ENCODE measurements at regions not wholly inside any gene's neighbourhood (a gene's known extent, or its start where the extent isn't known, plus 50 kb on each side); places are given as distances from the start of the nearest gene placed in this dataset.

GRCh38 chr12:25752710-25753309 is 199.7 kb upstream of the LMNTD1 start:
- no peak for TF ChIP-seq TCF12 (IDR thresholded peaks at IDR 0.05; ENCODE audit: low read depth)
- TF ChIP-seq ZBTB7A (IDR thresholded peaks at IDR 0.05; ENCODE audit: low read depth) = no peak
- TF ChIP-seq YY1 (IDR thresholded peaks at IDR 0.05; ENCODE audit: low read depth) = no peak
- TF ChIP-seq EP300 (IDR thresholded peaks at IDR 0.05; ENCODE audit: borderline replicate concordance) = no peak
- TF ChIP-seq CREB1 (IDR thresholded peaks at IDR 0.05; ENCODE audit: low read depth) = no peak
- TF ChIP-seq TAF1 (IDR thresholded peaks at IDR 0.05; ENCODE audit: low read depth) = no peak
- no peak for TF ChIP-seq RAD21 (IDR thresholded peaks at IDR 0.05; ENCODE audit: low read depth)
- no peak for TF ChIP-seq MAX (IDR thresholded peaks at IDR 0.05)
- TF ChIP-seq USF1 (IDR thresholded peaks at IDR 0.05) = no peak
- no peak for TF ChIP-seq FOXM1 (IDR thresholded peaks at IDR 0.05; ENCODE audit: borderline replicate concordance, low read depth)
- TF ChIP-seq REST (IDR thresholded peaks at IDR 0.05; ENCODE audit: low read depth) = no peak
- no peak for TF ChIP-seq EGR1 (IDR thresholded peaks at IDR 0.05)

GRCh38 chr12:25755136-25755970 is 202.3 kb upstream of the LMNTD1 start:
- no peak for TF ChIP-seq TAF1 (IDR thresholded peaks at IDR 0.05; ENCODE audit: low read depth)

- TF ChIP-seq CEBPB (IDR thresholded peaks at IDR 0.05) = no peak
- no peak for TF ChIP-seq CREB1 (IDR thresholded peaks at IDR 0.05; ENCODE audit: low read depth)
- TF ChIP-seq EGR1 (IDR thresholded peaks at IDR 0.05) = no peak
- TF ChIP-seq FOXM1 (IDR thresholded peaks at IDR 0.05; ENCODE audit: borderline replicate concordance, low read depth) = no peak
- no peak for TF ChIP-seq ZBTB7A (IDR thresholded peaks at IDR 0.05; ENCODE audit: low read depth)
- no peak for TF ChIP-seq MAX (IDR thresholded peaks at IDR 0.05)
- no peak for TF ChIP-seq TEAD4 (IDR thresholded peaks at IDR 0.05)
- TF ChIP-seq RAD21 (IDR thresholded peaks at IDR 0.05; ENCODE audit: low read depth) = no peak
- no peak for TF ChIP-seq TAF1 (IDR thresholded peaks at IDR 0.05; ENCODE audit: low read depth)
- TF ChIP-seq YY1 (IDR thresholded peaks at IDR 0.05; ENCODE audit: low read depth) = no peak
- TF ChIP-seq REST (IDR thresholded peaks at IDR 0.05; ENCODE audit: low read depth) = no peak
- no peak for TF ChIP-seq USF1 (IDR thresholded peaks at IDR 0.05)
- no peak for TF ChIP-seq EP300 (IDR thresholded peaks at IDR 0.05; ENCODE audit: borderline replicate concordance)
- no peak for TF ChIP-seq NFIC (IDR thresholded peaks at IDR 0.05)
- TF ChIP-seq TCF12 (IDR thresholded peaks at IDR 0.05; ENCODE audit: low read depth) = no peak
Observed at GRCh38 chr12:25755971-25756260, 202.6 kb upstream of the RASSF8 start.

GRCh38 chr12:25757037-25757665 is 201.3 kb upstream of the RASSF8 start:
- no peak for TF ChIP-seq FOXM1 (IDR thresholded peaks at IDR 0.05; ENCODE audit: borderline replicate concordance, low read depth)
- TF ChIP-seq TCF12 (IDR thresholded peaks at IDR 0.05; ENCODE audit: low read depth) = no peak
- TF ChIP-seq MAX (IDR thresholded peaks at IDR 0.05) = no peak

- TF ChIP-seq REST (IDR thresholded peaks at IDR 0.05; ENCODE audit: low read depth) (no peak), YY1 (IDR thresholded peaks at IDR 0.05; ENCODE audit: low read depth) (no peak), FOXM1 (IDR thresholded peaks at IDR 0.05; ENCODE audit: borderline replicate concordance, low read depth) (no peak)
Observed at GRCh38 chr12:25759752-25760151, 198.7 kb upstream of the RASSF8 start.
